HepG2 (cell line): ENCODE measurements at regions not wholly inside any gene's neighbourhood (a gene's known extent, or its start where the extent isn't known, plus 50 kb on each side); places are given as distances from the start of the nearest gene placed in this dataset.

Experiments used
- ATF7 ChIP-seq, 2 experiments: fragments of 450-650 bp in 1 of 2; sonication (generic) in 1 of 2; formaldehyde crosslinking in 1 of 2; IDR thresholded peaks; 2 replicates each; pipeline versions ENCODE4 v1.4.0 to v1.6.1; 2016 to 2020; ENCODE audit warnings: antibody characterized with exemption in 1 of 2, mild to moderate bottlenecking in 1 of 2, missing genetic modification reagents in 1 of 2
- ATF7-NPFF ChIP-seq: sonication (generic); formaldehyde crosslinking; IDR thresholded peaks from 2 replicates; pipeline ENCODE4 v1.8.1; 2023; ENCODE audit warnings: mild to moderate bottlenecking, low read depth, missing genetic modification reagents, moderate library complexity
- FOXO1 ChIP-seq: sonication (generic); formaldehyde crosslinking; IDR thresholded peaks from 2 replicates; pipeline ENCODE4 v1.4.0; 2020; ENCODE audit warnings: missing genetic modification reagents
- HHEX ChIP-seq: IDR thresholded peaks from 2 replicates; pipeline ENCODE4 v1.6.1; 2016; ENCODE audit warnings: control low read depth
- HMGA1 ChIP-seq: sonication (generic); formaldehyde crosslinking; conservative IDR thresholded peaks from 2 replicates; pipeline ENCODE4 v1.4.0; 2020; ENCODE audit warnings: missing genetic modification reagents
- ISL2 ChIP-seq: sonication (generic); formaldehyde crosslinking; IDR thresholded peaks from 2 replicates; pipeline ENCODE4 v1.5.0; 2020; ENCODE audit warnings: missing genetic modification reagents
- MAF1 ChIP-seq: sonication (generic); formaldehyde crosslinking; IDR thresholded peaks from 2 replicates; pipeline ENCODE4 v1.5.0; 2020; ENCODE audit warnings: missing genetic modification reagents, borderline replicate concordance
- MIER3 ChIP-seq: IDR thresholded peaks from 2 replicates; pipeline ENCODE4 v1.6.1; 2016; ENCODE audit warnings: missing compliant biosample characterization, borderline replicate concordance
- MXD4 ChIP-seq: IDR thresholded peaks from 2 replicates; pipeline ENCODE4 v1.6.1; 2016; ENCODE audit warnings: mild to moderate bottlenecking, missing biosample characterization, missing genetic modification reagents
- POLR2G ChIP-seq: fragments of 200-400 bp; formaldehyde crosslinking; IDR thresholded peaks from 2 replicates; pipeline ENCODE4 v1.6.1; 2018; ENCODE audit warnings: mild to moderate bottlenecking, low read depth, low read length, moderate library complexity
- RXRA ChIP-seq: sonication (generic); formaldehyde crosslinking; IDR thresholded peaks from 2 replicates; pipeline ENCODE4 v1.5.1; 2020; ENCODE audit warnings: missing genetic modification reagents
- SALL1 ChIP-seq: sonication (generic); formaldehyde crosslinking; IDR thresholded peaks from 2 replicates; pipeline ENCODE4 v1.8.0; 2022; ENCODE audit warnings: mild to moderate bottlenecking, missing genetic modification reagents
- SMAD1 ChIP-seq: sonication (generic); formaldehyde crosslinking; IDR thresholded peaks from 2 replicates; pipeline ENCODE4 v1.4.0; 2020; ENCODE audit warnings: missing genetic modification reagents, low read depth, mild to moderate bottlenecking, borderline replicate concordance
- SMAD3 ChIP-seq: sonication (generic); formaldehyde crosslinking; IDR thresholded peaks from 2 replicates; pipeline ENCODE4 v1.4.0; 2020; ENCODE audit warnings: missing genetic modification reagents
- SP140L ChIP-seq: sonication (generic); formaldehyde crosslinking; IDR thresholded peaks from 2 replicates; pipeline ENCODE4 v1.4.0; 2020; ENCODE audit warnings: missing genetic modification reagents, borderline replicate concordance
- THAP9 ChIP-seq: sonication (generic); formaldehyde crosslinking; IDR thresholded peaks from 2 replicates; pipeline ENCODE4; 2020; ENCODE audit warnings: missing genetic modification reagents, mild to moderate bottlenecking, borderline replicate concordance
- TRIM22 ChIP-seq: fragments of 450-650 bp; IDR thresholded peaks from 2 replicates; pipeline ENCODE4 v1.6.1; 2017
- ZFX ChIP-seq: sonication (generic); formaldehyde crosslinking; IDR thresholded peaks from 2 replicates; pipeline ENCODE4 v1.4.0; 2020; ENCODE audit warnings: mild to moderate bottlenecking, low read depth, missing genetic modification reagents, moderate library complexity
- ZNF644 ChIP-seq: IDR thresholded peaks from 2 replicates; pipeline ENCODE4 v1.6.1; 2016; ENCODE audit warnings: low read depth
- ZNF652 ChIP-seq: IDR thresholded peaks from 2 replicates; pipeline ENCODE4 v1.6.1; 2016; ENCODE audit warnings: low read depth, borderline replicate concordance
- TF ChIP-seq, protein P1 (sequence below): sonication (generic); formaldehyde crosslinking; IDR thresholded peaks from 2 replicates; pipeline ENCODE4 v1.5.0; 2020; ENCODE audit warnings: mild to moderate bottlenecking, missing genetic modification reagents, moderate library complexity

DNA sequence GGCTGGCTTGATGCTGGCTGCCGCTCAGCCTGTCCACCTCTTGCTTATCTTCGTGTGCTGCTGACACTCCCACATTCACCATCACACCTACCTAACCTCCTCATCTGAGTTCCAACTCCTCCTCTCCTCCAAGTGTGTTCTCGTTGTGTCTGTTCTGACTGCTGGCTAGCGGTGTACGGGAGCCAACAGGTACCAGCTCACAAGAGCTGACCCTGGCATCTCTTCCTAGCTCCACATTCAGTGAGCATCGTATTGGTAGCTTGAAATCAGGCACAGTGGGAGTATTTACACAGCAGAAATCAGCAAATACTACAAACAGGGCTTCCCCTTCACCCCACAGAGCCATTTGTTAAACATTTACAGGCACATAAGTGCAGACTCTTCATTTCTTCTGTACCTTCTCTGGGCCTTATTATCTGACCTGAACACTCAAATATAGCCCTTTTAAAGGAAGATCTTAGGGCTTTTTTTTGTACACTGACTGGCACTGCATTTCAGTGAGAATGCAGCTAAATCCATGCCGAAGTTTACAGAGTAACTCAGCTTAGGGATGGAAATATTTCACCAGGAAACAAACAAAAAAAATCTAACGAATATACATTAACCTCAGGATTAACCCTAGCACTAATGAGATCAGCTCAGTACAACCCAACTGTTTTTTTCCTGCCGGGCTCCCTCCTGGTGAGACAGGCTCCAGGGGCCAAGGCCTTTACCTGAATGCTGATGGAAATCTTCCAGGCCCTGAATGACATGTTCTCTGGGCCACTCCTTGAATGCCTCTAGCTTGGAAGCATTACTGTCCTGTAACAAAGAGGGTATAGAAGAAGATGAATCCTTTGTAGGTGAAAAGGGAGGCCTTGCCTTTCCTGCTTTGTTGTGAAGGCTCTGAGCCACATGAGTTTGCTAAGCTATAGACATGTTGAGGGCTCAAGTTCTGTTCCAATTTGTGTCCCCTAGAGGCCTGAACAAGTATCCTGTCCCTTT, 150.5 kb upstream of the LPP start (continued):
- TF ChIP-seq FOXO1 (CRISPR knock-in tag) (peak; percentile 65; the same call in 1 of the 2 replicates), SMAD1 (CRISPR knock-in tag) (no peak), ZNF644 (CRISPR knock-in tag) (0 out of 2 replicates have a peak, but pooled peaks have one; percentile 29), TRIM22 (no peak), ATF7 (IDR thresholded peaks at IDR 0.05) (no peak), ATF7 (CRISPR knock-in tag; IDR thresholded peaks at IDR 0.05) (no peak), MXD4 (CRISPR knock-in tag) (0 out of 2 replicates have a peak, but pooled peaks have one; percentile 16), SMAD3 (CRISPR knock-in tag) (peak; percentile 57; the same call in 1 of the 2 replicates), MAF1 (no peak), POLR2G (peak; percentile 83), ATF7-NPFF (CRISPR knock-in tag) (no peak), HMGA1 (CRISPR knock-in tag) (no peak), RXRA (CRISPR knock-in tag) (peak; percentile 51; the same call in 1 of the 2 replicates), HHEX (CRISPR knock-in tag) (no peak), SP140L (CRISPR knock-in tag) (no peak), ISL2 (CRISPR knock-in tag) (peak; percentile 79; the same call in 1 of the 2 replicates), ZNF652 (peak; percentile 46; the same call in 1 of the 2 replicates), SALL1 (CRISPR knock-in tag) (peak; percentile 85), ZFX (CRISPR knock-in tag) (peak; percentile 77), MIER3 (CRISPR knock-in tag) (peak; percentile 21; the same call in 1 of the 2 replicates), THAP9 (peak; percentile 24; the same call in 1 of the 2 replicates)
- TF ChIP-seq, protein P1, sequence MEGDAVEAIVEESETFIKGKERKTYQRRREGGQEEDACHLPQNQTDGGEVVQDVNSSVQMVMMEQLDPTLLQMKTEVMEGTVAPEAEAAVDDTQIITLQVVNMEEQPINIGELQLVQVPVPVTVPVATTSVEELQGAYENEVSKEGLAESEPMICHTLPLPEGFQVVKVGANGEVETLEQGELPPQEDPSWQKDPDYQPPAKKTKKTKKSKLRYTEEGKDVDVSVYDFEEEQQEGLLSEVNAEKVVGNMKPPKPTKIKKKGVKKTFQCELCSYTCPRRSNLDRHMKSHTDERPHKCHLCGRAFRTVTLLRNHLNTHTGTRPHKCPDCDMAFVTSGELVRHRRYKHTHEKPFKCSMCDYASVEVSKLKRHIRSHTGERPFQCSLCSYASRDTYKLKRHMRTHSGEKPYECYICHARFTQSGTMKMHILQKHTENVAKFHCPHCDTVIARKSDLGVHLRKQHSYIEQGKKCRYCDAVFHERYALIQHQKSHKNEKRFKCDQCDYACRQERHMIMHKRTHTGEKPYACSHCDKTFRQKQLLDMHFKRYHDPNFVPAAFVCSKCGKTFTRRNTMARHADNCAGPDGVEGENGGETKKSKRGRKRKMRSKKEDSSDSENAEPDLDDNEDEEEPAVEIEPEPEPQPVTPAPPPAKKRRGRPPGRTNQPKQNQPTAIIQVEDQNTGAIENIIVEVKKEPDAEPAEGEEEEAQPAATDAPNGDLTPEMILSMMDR (CRISPR knock-in tag), result no peak
